Trophoblast cell (in vitro differentiated cells and primary cell): ENCODE measurements at regions not wholly inside any gene's neighbourhood (a gene's known extent, or its start where the extent isn't known, plus 50 kb on each side); places are given as distances from the start of the nearest gene placed in this dataset.

ENCODE experiments used
- DNase-seq, 2 donors: peaks; one replicate each; pipeline ENCODE4 v3.0.0-alpha.2; 2016
- H2AFZ ChIP-seq: 2 replicates; pipeline ENCODE4 v1.6.1; 2013; ENCODE audit warnings: low read length, moderate library complexity, mild to moderate bottlenecking; ENCODE audit not compliant: insufficient read depth, poor library complexity
- H2AK5ac ChIP-seq: 2 replicates; pipeline ENCODE4 v1.6.1; 2013; ENCODE audit warnings: mild to moderate bottlenecking, low read length
- H2BK120ac ChIP-seq: 2 replicates; pipeline ENCODE4 v1.6.1; 2013; ENCODE audit warnings: low read length, mild to moderate bottlenecking, moderate library complexity; ENCODE audit not compliant: insufficient read depth, poor library complexity
- H2BK12ac ChIP-seq: 2 replicates; pipeline ENCODE4 v1.6.1; 2013; ENCODE audit warnings: mild to moderate bottlenecking, low read length, moderate library complexity
- H2BK5ac ChIP-seq: 2 replicates; pipeline ENCODE4 v1.6.1; 2013; ENCODE audit warnings: low read length, low read depth, moderate library complexity, mild to moderate bottlenecking; ENCODE audit not compliant: poor library complexity
- H3K14ac ChIP-seq: 2 replicates; pipeline ENCODE4 v1.6.1; 2013; ENCODE audit warnings: mild to moderate bottlenecking, low read length
- H3K18ac ChIP-seq: 2 replicates; pipeline ENCODE4 v1.6.1; 2013; ENCODE audit warnings: mild to moderate bottlenecking, low read length
- H3K23ac ChIP-seq: 2 replicates; pipeline ENCODE4 v1.6.1; 2013; ENCODE audit warnings: low read length
- H3K27ac ChIP-seq: 2 replicates; pipeline ENCODE4 v1.5.1; 2013; ENCODE audit warnings: low read depth, mild to moderate bottlenecking, inconsistent platforms, low read length, moderate library complexity
- H3K27me3 ChIP-seq: 2 replicates; pipeline ENCODE4 v1.6.1; 2013; ENCODE audit warnings: inconsistent platforms, mild to moderate bottlenecking, low read length, moderate library complexity; ENCODE audit not compliant: insufficient read depth
- H3K36me3 ChIP-seq, 2 experiments: 1 replicate in 1 of 2; 2 replicates in 1 of 2; pipeline ENCODE4 v1.6.1; 2013; ENCODE audit warnings: low read length in 2 of 2, mild to moderate bottlenecking in 2 of 2, moderate library complexity in 1 of 2; ENCODE audit not compliant: insufficient read depth in 2 of 2, control insufficient read depth in 1 of 2
- H3K4ac ChIP-seq: 2 replicates; pipeline ENCODE4 v1.6.1; 2013; ENCODE audit warnings: low read depth, mild to moderate bottlenecking, low read length, moderate library complexity
- H3K4me1 ChIP-seq, 2 experiments: 1 replicate in 1 of 2; 2 replicates in 1 of 2; pipeline ENCODE4 v1.6.1; 2013; ENCODE audit warnings: low read length in 2 of 2, mild to moderate bottlenecking in 2 of 2, moderate library complexity in 1 of 2; ENCODE audit not compliant: insufficient read depth in 2 of 2, control insufficient read depth in 1 of 2
- H3K4me2 ChIP-seq: 2 replicates; pipeline ENCODE4 v1.6.1; 2013; ENCODE audit warnings: inconsistent platforms, mild to moderate bottlenecking, low read length, moderate library complexity
- H3K4me3 ChIP-seq: 2 replicates; pipeline ENCODE4 v1.5.1; 2013; ENCODE audit warnings: mild to moderate bottlenecking, low read depth, low read length, inconsistent platforms
- H3K79me1 ChIP-seq: one replicate; pipeline ENCODE4 v1.6.1; 2013; ENCODE audit warnings: low read length
- H3K79me2 ChIP-seq: 2 replicates; pipeline ENCODE4 v1.6.1; 2013; ENCODE audit warnings: low read length, mild to moderate bottlenecking; ENCODE audit not compliant: control insufficient read depth, insufficient read depth, poor library complexity
- H3K9ac ChIP-seq: 2 replicates; pipeline ENCODE4 v1.6.1; 2013; ENCODE audit warnings: mild to moderate bottlenecking, low read length
- H3K9me3 ChIP-seq: 2 replicates; pipeline ENCODE4 v1.6.1; 2013; ENCODE audit warnings: low read depth, mild to moderate bottlenecking, control low read depth, inconsistent platforms, low read length; ENCODE audit not compliant: insufficient read depth
- H4K12ac ChIP-seq: 2 replicates; pipeline ENCODE4 v1.6.1; 2013; ENCODE audit warnings: low read depth, mild to moderate bottlenecking, low read length, moderate library complexity
- H4K8ac ChIP-seq: 2 replicates; pipeline ENCODE4 v1.6.1; 2013; ENCODE audit warnings: low read depth, mild to moderate bottlenecking, low read length, moderate library complexity
- H4K91ac ChIP-seq: one replicate; pipeline ENCODE4 v1.6.1; 2013; ENCODE audit warnings: low read depth, mild to moderate bottlenecking, low read length, moderate library complexity
- WGBS: extraction: QIAGEN DNeasy Blood & Tissue Kit; methylation state at CpG from one replicate; pipeline ENCODE4 v1.1.7; 2013; ENCODE audit warnings: missing lambda C conversion rate; ENCODE audit not compliant: insufficient read length, insufficient coverage; ENCODE audit errors: extremely low coverage; 5-methylcytosine and 5-hydroxymethylcytosine counted together

GRCh38 chr17:74110467-74110866 is 93.0 kb upstream of the RPL38 start:
- H3K79me1 ChIP-seq = no peaks in the 10 kb centered on the region
- H3K27me3 ChIP-seq = no peaks in the 10 kb centered on the region
- no peak overlapping the region for H3K27ac ChIP-seq
- H2BK5ac ChIP-seq = no peak overlapping the region
- H3K4me1 ChIP-seq = no peaks in the 10 kb centered on the region
- no CpG with 5 or more reads among the region's 10 CpGs for WGBS
- H4K8ac ChIP-seq = no peak overlapping the region
- no peak overlapping the region for H3K4me2 ChIP-seq
- H3K14ac ChIP-seq = no peak overlapping the region
- no peak overlapping the region for H3K9ac ChIP-seq
- no peaks in the 10 kb centered on the region for H3K79me2 ChIP-seq
- H3K23ac ChIP-seq = no peak overlapping the region
- H3K4me3 ChIP-seq = no peak overlapping the region
- H2AK5ac ChIP-seq = no peak overlapping the region
- H3K18ac ChIP-seq = no peak overlapping the region
- H3K4ac ChIP-seq = no peak overlapping the region
- no peak overlapping the region for H4K12ac ChIP-seq
- no peak overlapping the region for H2BK12ac ChIP-seq
- DNase-seq = no peak
- H2BK120ac ChIP-seq = no peak overlapping the region
- H3K9me3 ChIP-seq = peaks cover 4% of the 10 kb centered on the region
- H4K91ac ChIP-seq = no peak overlapping the region
- no peak overlapping the region for H2AFZ ChIP-seq
- no peaks in the 10 kb centered on the region for H3K36me3 ChIP-seq

DNA sequence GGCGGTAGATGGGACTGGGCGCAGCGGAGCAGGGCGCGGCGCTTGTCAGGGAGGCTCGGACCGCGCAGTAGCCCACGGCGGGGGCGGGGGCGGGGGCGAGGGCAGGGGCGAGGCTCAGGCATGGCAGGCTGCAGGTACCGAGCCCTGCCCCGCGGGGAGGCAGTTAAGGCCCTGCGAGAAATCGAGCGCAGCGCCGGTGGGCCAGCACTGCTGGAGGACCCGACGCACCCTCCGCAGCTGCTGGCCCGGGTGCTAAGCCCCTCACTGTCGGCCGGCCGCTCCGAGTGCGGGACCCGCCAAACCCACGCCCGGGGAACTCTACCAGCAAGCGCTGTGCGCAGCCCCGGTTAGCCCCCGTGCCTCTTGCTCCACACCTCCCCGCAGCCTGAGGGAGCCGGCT is 90.2 kb upstream of the RPL38 start:
- Histone ChIP-seq H3K27ac (no peak overlapping the region), H3K4me2 (no peak overlapping the region), H3K36me3 (no peaks in the 10 kb centered on the region), H3K27me3 (no peaks in the 10 kb centered on the region), H2AFZ (no peak overlapping the region), H3K4ac (no peak overlapping the region), H3K18ac (no peak overlapping the region), H3K4me1 (no peaks in the 10 kb centered on the region), H4K8ac (no peak overlapping the region), H4K91ac (no peak overlapping the region), H2AK5ac (no peak overlapping the region), H3K79me2 (no peaks in the 10 kb centered on the region), H3K79me1 (no peaks in the 10 kb centered on the region), H3K9ac (no peak overlapping the region), H3K4me3 (no peak overlapping the region), H3K9me3 (peaks cover 1% of the 10 kb centered on the region), H3K14ac (no peak overlapping the region), H4K12ac (no peak overlapping the region), H2BK120ac (no peak overlapping the region), H2BK12ac (no peak overlapping the region), H3K23ac (no peak overlapping the region), H2BK5ac (no peak overlapping the region)
- no peak for DNase-seq
- no CpG with 5 or more reads among the region's 41 CpGs for WGBS

- no peak overlapping the region for H3K18ac ChIP-seq
- H2BK120ac ChIP-seq = no peak overlapping the region
- H3K14ac ChIP-seq = no peak overlapping the region
- H4K91ac ChIP-seq = no peak overlapping the region
- no peak overlapping the region for H4K8ac ChIP-seq
- H3K79me1 ChIP-seq = no peaks in the 10 kb centered on the region
- no peak overlapping the region for H2AFZ ChIP-seq
- H3K4me2 ChIP-seq = no peak overlapping the region
- H3K36me3 ChIP-seq = no peaks in the 10 kb centered on the region
- H3K9me3 ChIP-seq = peaks cover 1% of the 10 kb centered on the region
- no CpG with 5 or more reads among the region's 23 CpGs for WGBS
- no peak overlapping the region for H2BK5ac ChIP-seq
- H2BK12ac ChIP-seq = no peak overlapping the region
- no peak overlapping the region for H3K4me3 ChIP-seq
- H3K9ac ChIP-seq = no peak overlapping the region
- no peak overlapping the region for H4K12ac ChIP-seq
- no peak overlapping the region for H3K23ac ChIP-seq
- no peaks in the 10 kb centered on the region for H3K79me2 ChIP-seq
- no peak overlapping the region for H3K27ac ChIP-seq
- H2AK5ac ChIP-seq = no peak overlapping the region
- H3K4me1 ChIP-seq = no peaks in the 10 kb centered on the region
- no peaks in the 10 kb centered on the region for H3K27me3 ChIP-seq
- H3K4ac ChIP-seq = no peak overlapping the region
- DNase-seq = no peak
Observed at GRCh38 chr17:74113952-74114351, 89.5 kb upstream of the RPL38 start.

- no peak overlapping the region for H2BK5ac ChIP-seq
- H3K79me2 ChIP-seq = no peaks in the 10 kb centered on the region
- H3K9ac ChIP-seq = no peak overlapping the region
- no peak overlapping the region for H3K18ac ChIP-seq
- no peak overlapping the region for H2AK5ac ChIP-seq
- H3K14ac ChIP-seq = no peak overlapping the region
- H3K36me3 ChIP-seq = no peaks in the 10 kb centered on the region
- H3K27ac ChIP-seq = no peak overlapping the region
- peaks cover 1% of the 10 kb centered on the region for H3K9me3 ChIP-seq
- no peak overlapping the region for H4K8ac ChIP-seq
- WGBS = no CpG with 5 or more reads among the region's 10 CpGs
- H3K27me3 ChIP-seq = no peaks in the 10 kb centered on the region
- no peak overlapping the region for H2BK12ac ChIP-seq
- H3K79me1 ChIP-seq = no peaks in the 10 kb centered on the region
- no peak overlapping the region for H4K91ac ChIP-seq
- no peak overlapping the region for H3K23ac ChIP-seq
- H4K12ac ChIP-seq = no peak overlapping the region
- no peak overlapping the region for H2BK120ac ChIP-seq
- H3K4me2 ChIP-seq = no peak overlapping the region
- no peak overlapping the region for H2AFZ ChIP-seq
- H3K4me1 ChIP-seq = no peaks in the 10 kb centered on the region
- DNase-seq = no peak
- H3K4me3 ChIP-seq = no peak overlapping the region
- no peak overlapping the region for H3K4ac ChIP-seq
Observed at GRCh38 chr17:74114881-74115470, 88.5 kb upstream of the RPL38 start.
